ENCODE measurements at regions not wholly inside any gene's neighbourhood (a gene's known extent, or its start where the extent isn't known, plus 50 kb on each side); places are given as distances from the start of the nearest gene placed in this dataset.

DNA sequence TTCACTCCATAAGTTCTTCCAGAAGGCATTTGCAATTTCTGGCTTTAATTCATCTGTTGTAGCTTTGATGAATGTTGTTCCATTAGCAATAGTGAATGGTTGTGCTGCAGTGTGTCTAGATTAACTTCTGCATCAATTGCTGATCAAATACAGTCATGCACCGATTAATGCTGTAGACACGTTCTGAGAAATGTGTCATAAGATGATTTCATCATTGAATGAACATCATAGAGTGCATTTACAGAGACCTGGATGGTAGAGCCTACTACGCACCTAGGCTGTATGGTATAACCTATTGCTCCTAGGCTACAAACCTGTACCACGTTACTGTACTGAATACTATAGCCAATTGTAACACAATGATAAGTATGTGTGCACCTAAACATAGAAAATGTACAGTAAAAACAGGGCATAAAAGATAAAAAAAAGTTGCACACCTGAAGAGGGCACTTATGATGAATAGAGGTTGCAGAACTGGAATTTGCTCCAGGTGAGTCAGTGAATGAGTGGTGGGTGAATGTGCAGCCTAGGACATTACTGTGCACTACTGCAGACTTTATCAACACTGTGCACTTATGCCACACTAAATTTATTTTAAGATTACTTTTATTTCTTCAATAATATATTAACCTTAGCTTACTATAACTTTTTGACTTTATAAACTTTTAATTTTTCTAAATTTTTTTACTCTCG, 170.7 kb downstream of the HERPUD2 start:
- H4K20me1 ChIP-seq (ENCODE audit: insufficient read depth): no peaks in the 10 kb centered on the region
- no peak overlapping the region for H2AFZ ChIP-seq (ENCODE audit: low read depth, low read length)
- H3K9me3 ChIP-seq (ENCODE audit: low read length): no peaks in the 10 kb centered on the region
- H3K9ac ChIP-seq (ENCODE audit: low read length): no peak overlapping the region
- no peak overlapping the region for H3K4me2 ChIP-seq (ENCODE audit: low read length)
- H3K27ac ChIP-seq (ENCODE audit: low read length): no peak overlapping the region
- no peaks in the 10 kb centered on the region for H3K79me2 ChIP-seq (replicated peaks; ENCODE audit: insufficient read depth, low read length)
- H3K27me3 ChIP-seq (ENCODE audit: insufficient read depth, low read depth, low read length): peaks cover 11% of the 10 kb centered on the region
- H3F3A ChIP-seq (ENCODE audit: insufficient read depth, low read length, poor library complexity, severe bottlenecking): no peaks in the 10 kb centered on the region
- no peaks in the 10 kb centered on the region for H3K36me3 ChIP-seq (ENCODE audit: insufficient read depth, low read length)
- H3K9me2 ChIP-seq (ENCODE audit: insufficient read depth, low read length): no peaks in the 10 kb centered on the region
- H3K4me3 ChIP-seq (ENCODE audit: low read length): no peak overlapping the region
- TF ChIP-seq POLR2AphosphoS5 (IDR thresholded peaks at IDR 0.05) (no peak), MXI1 (conservative IDR thresholded peaks at IDR 0.05; ENCODE audit: poor library complexity, severe bottlenecking) (no peak), TAF1 (IDR thresholded peaks at IDR 0.05; ENCODE audit: low read depth) (no peak), EP300 (conservative IDR thresholded peaks at IDR 0.05; ENCODE audit: poor library complexity, severe bottlenecking) (no peak)

DNA sequence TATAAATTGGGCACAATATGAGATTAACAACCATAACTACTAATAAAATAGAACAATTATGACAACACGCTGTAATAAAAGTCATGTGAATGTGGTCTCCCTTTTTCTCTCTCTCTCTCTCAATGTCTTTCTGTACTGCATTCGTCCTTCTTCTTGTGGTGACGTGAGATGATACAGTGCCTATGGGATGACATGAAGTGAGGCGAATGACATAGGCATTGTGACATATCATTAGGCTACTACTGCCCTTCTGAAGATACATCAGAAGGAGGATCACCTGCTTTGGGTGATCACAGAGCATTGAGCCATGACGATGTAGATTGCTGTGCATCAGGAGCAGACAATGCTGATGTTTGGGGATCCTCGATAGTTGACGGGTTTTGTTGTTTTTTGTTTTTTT, 171.6 kb downstream of the HERPUD2 start:
- TF ChIP-seq, protein P1, sequence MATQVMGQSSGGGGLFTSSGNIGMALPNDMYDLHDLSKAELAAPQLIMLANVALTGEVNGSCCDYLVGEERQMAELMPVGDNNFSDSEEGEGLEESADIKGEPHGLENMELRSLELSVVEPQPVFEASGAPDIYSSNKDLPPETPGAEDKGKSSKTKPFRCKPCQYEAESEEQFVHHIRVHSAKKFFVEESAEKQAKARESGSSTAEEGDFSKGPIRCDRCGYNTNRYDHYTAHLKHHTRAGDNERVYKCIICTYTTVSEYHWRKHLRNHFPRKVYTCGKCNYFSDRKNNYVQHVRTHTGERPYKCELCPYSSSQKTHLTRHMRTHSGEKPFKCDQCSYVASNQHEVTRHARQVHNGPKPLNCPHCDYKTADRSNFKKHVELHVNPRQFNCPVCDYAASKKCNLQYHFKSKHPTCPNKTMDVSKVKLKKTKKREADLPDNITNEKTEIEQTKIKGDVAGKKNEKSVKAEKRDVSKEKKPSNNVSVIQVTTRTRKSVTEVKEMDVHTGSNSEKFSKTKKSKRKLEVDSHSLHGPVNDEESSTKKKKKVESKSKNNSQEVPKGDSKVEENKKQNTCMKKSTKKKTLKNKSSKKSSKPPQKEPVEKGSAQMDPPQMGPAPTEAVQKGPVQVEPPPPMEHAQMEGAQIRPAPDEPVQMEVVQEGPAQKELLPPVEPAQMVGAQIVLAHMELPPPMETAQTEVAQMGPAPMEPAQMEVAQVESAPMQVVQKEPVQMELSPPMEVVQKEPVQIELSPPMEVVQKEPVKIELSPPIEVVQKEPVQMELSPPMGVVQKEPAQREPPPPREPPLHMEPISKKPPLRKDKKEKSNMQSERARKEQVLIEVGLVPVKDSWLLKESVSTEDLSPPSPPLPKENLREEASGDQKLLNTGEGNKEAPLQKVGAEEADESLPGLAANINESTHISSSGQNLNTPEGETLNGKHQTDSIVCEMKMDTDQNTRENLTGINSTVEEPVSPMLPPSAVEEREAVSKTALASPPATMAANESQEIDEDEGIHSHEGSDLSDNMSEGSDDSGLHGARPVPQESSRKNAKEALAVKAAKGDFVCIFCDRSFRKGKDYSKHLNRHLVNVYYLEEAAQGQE (IDR thresholded peaks at IDR 0.05; ENCODE audit: borderline replicate concordance): no peak
- TF ChIP-seq EZH2 (IDR thresholded peaks at IDR 0.05; ENCODE audit: borderline replicate concordance, insufficient read depth, low read length, poor library complexity, severe bottlenecking) (no peak), POLR2AphosphoS5 (IDR thresholded peaks at IDR 0.05) (no peak), SMC3 (conservative IDR thresholded peaks at IDR 0.05; ENCODE audit: poor library complexity) (no peak), TAF1 (IDR thresholded peaks at IDR 0.05; ENCODE audit: low read depth) (no peak), EP300 (conservative IDR thresholded peaks at IDR 0.05; ENCODE audit: poor library complexity, severe bottlenecking) (no peak), RAD21 (conservative IDR thresholded peaks at IDR 0.05) (no peak), MXI1 (conservative IDR thresholded peaks at IDR 0.05; ENCODE audit: poor library complexity, severe bottlenecking) (no peak)
- TF ChIP-seq, protein P2, sequence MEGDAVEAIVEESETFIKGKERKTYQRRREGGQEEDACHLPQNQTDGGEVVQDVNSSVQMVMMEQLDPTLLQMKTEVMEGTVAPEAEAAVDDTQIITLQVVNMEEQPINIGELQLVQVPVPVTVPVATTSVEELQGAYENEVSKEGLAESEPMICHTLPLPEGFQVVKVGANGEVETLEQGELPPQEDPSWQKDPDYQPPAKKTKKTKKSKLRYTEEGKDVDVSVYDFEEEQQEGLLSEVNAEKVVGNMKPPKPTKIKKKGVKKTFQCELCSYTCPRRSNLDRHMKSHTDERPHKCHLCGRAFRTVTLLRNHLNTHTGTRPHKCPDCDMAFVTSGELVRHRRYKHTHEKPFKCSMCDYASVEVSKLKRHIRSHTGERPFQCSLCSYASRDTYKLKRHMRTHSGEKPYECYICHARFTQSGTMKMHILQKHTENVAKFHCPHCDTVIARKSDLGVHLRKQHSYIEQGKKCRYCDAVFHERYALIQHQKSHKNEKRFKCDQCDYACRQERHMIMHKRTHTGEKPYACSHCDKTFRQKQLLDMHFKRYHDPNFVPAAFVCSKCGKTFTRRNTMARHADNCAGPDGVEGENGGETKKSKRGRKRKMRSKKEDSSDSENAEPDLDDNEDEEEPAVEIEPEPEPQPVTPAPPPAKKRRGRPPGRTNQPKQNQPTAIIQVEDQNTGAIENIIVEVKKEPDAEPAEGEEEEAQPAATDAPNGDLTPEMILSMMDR (IDR thresholded peaks at IDR 0.05; ENCODE audit: poor library complexity, severe bottlenecking): no peak
- H3K9me3 ChIP-seq (ENCODE audit: low read length): no peaks in the 10 kb centered on the region
- H3K27ac ChIP-seq (ENCODE audit: low read length): no peak overlapping the region
- peaks cover 11% of the 10 kb centered on the region for H3K27me3 ChIP-seq (ENCODE audit: insufficient read depth, low read depth, low read length)
- H3K36me3 ChIP-seq (ENCODE audit: insufficient read depth, low read length): no peaks in the 10 kb centered on the region
- no peaks in the 10 kb centered on the region for H3K79me2 ChIP-seq (replicated peaks; ENCODE audit: insufficient read depth, low read length)
- no peak overlapping the region for H3K9ac ChIP-seq (ENCODE audit: low read length)
- no peaks in the 10 kb centered on the region for H4K20me1 ChIP-seq (ENCODE audit: insufficient read depth)
- no peaks in the 10 kb centered on the region for H3K9me2 ChIP-seq (ENCODE audit: insufficient read depth, low read length)
- no peak overlapping the region for H2AFZ ChIP-seq (ENCODE audit: low read depth, low read length)
- no peak overlapping the region for H3K4me2 ChIP-seq (ENCODE audit: low read length)
- no peak overlapping the region for H3K4me3 ChIP-seq (ENCODE audit: low read length)
- H3F3A ChIP-seq (ENCODE audit: insufficient read depth, low read length, poor library complexity, severe bottlenecking): no peaks in the 10 kb centered on the region
